ENCODE measurements at regions not wholly inside any gene's neighbourhood (a gene's known extent, or its start where the extent isn't known, plus 50 kb on each side); places are given as distances from the start of the nearest gene placed in this dataset.

GRCh38 chr5:171661143-171661542 is 124.5 kb upstream of the SMIM23 start:
- TF ChIP-seq CTCF (IDR thresholded peaks at IDR 0.05): no peak
- TF ChIP-seq POLR2A (IDR thresholded peaks at IDR 0.05): no peak
- no peak for TF ChIP-seq EP300 (IDR thresholded peaks at IDR 0.05)

Measured in ovary (tissue), 3 donors.